NCI-H510A (cell line): ENCODE measurements at regions not wholly inside any gene's neighbourhood (a gene's known extent, or its start where the extent isn't known, plus 50 kb on each side); places are given as distances from the start of the nearest gene placed in this dataset.
"Not testable (repeated sequence)": the region's sequence is repeated elsewhere in the genome, so short reads cannot be mapped to it uniquely, and the experiment has no call there.

ENCODE experiments used
- DNase-seq: peaks from one replicate; lab custom pipeline; 2025; lab: John Stamatoyannopoulos, UW

GRCh38 chr5:91824406-91824805 is 441.3 kb upstream of the ARRDC3 start:
- DNase-seq = no peak

- DNase-seq = no peak
Observed at GRCh38 chr5:91820874-91821273, 437.8 kb upstream of the ARRDC3 start.

GRCh38 chr5:91816681-91817080 is 433.6 kb upstream of the ARRDC3 start:
- DNase-seq = no peak

GRCh38 chr5:91797576-91797975 is 414.5 kb upstream of the ARRDC3 start:
- DNase-seq = no peak

- DNase-seq = no peak
Observed at GRCh38 chr5:91794856-91795548, 411.9 kb upstream of the ARRDC3 start.

- no peak for DNase-seq
Observed at GRCh38 chr5:91794455-91794854, 411.3 kb upstream of the ARRDC3 start.

GRCh38 chr5:91787718-91788117 is 404.6 kb upstream of the ARRDC3 start:
- DNase-seq = no peak

- no peak for DNase-seq
Observed at GRCh38 chr5:91777671-91778070, 394.6 kb upstream of the ARRDC3 start.

- DNase-seq = no peak
Observed at GRCh38 chr5:91776249-91776648, 393.1 kb upstream of the ARRDC3 start.

GRCh38 chr5:91770400-91770799 is 387.3 kb upstream of the ARRDC3 start:
- DNase-seq = no peak

- DNase-seq = not testable (repeated sequence)
Observed at GRCh38 chr5:91757383-91757782, 374.3 kb upstream of the ARRDC3 start.

- DNase-seq = no peak
Observed at GRCh38 chr5:91754990-91755389, 371.9 kb upstream of the ARRDC3 start.

GRCh38 chr5:91744470-91744869 is 361.4 kb upstream of the ARRDC3 start:
- not testable (repeated sequence) for DNase-seq

GRCh38 chr5:91742550-91742949 is 359.4 kb upstream of the ARRDC3 start:
- DNase-seq = no peak

- DNase-seq = no peak
Observed at GRCh38 chr5:91741764-91742505, 358.8 kb upstream of the ARRDC3 start.

- no peak for DNase-seq
Observed at GRCh38 chr5:91730026-91730425, 346.9 kb upstream of the ARRDC3 start.

- no peak for DNase-seq
Observed at GRCh38 chr5:91727463-91727862, 344.3 kb upstream of the ARRDC3 start.

GRCh38 chr5:91722736-91723467 is 339.8 kb upstream of the ARRDC3 start:
- DNase-seq = no peak

GRCh38 chr5:91712718-91713117 is 329.6 kb upstream of the ARRDC3 start:
- no peak for DNase-seq

GRCh38 chr5:91707521-91707841 is 324.4 kb upstream of the ARRDC3 start:
- no peak for DNase-seq

- DNase-seq = no peak
Observed at GRCh38 chr5:91706785-91707520, 323.8 kb upstream of the ARRDC3 start.

GRCh38 chr5:91703128-91703527 is 320.0 kb upstream of the ARRDC3 start:
- DNase-seq = no peak
